Heart right ventricle (tissue), 16 donors: ENCODE measurements at regions not wholly inside any gene's neighbourhood (a gene's known extent, or its start where the extent isn't known, plus 50 kb on each side); places are given as distances from the start of the nearest gene placed in this dataset.
"Not testable (repeated sequence)": the region's sequence is repeated elsewhere in the genome, so short reads cannot be mapped to it uniquely, and the experiment has no call there.

Experiments used
- ATAC-seq, 8 donors: fragments of 200-7000 bp; cut with Tn5 transposase; one replicate each; pipeline ENCODE4 v1.9.1; 2020; ENCODE audit warnings: mild to moderate bottlenecking in 8 of 8, moderate library complexity in 8 of 8, moderate number of reproducible peaks in 1 of 8
- DNase-seq, 2 donors: peaks; one replicate each; pipeline ENCODE4 v3.0.0-alpha.2; 2020
- H3K27ac ChIP-seq, 10 donors: fragments of 200-600 bp; sonication (generic) in 2 of 10; one replicate each; pipeline versions ENCODE4 v1.5.0 to v1.8.0; 2020 to 2022; ENCODE audit warnings: mild to moderate bottlenecking in 3 of 10
- H3K27me3 ChIP-seq, 7 donors: fragments of 200-600 bp; one replicate each; pipeline ENCODE4 v1.8.0; 2021 to 2022; ENCODE audit warnings: mild to moderate bottlenecking in 2 of 7
- H3K36me3 ChIP-seq, 9 donors: fragments of 200-600 bp; sonication (generic) in 1 of 9; one replicate each; pipeline versions ENCODE4 v1.5.0 to v1.8.0; 2020 to 2022; ENCODE audit warnings: mild to moderate bottlenecking in 2 of 9
- H3K4me1 ChIP-seq, 9 donors: fragments of 200-600 bp; sonication (generic) in 1 of 9; one replicate each; pipeline versions ENCODE4 v1.5.0 to v1.8.0; 2020 to 2022; ENCODE audit warnings: mild to moderate bottlenecking in 4 of 9
- H3K4me3 ChIP-seq, 10 donors: fragments of 200-600 bp; sonication (generic) in 2 of 10; one replicate each; pipeline versions ENCODE4 v1.5.0 to v1.8.0; 2020 to 2022; ENCODE audit warnings: mild to moderate bottlenecking in 7 of 10, moderate library complexity in 2 of 10
- H3K9me3 ChIP-seq, 11 donors: fragments of 200-600 bp in 10 of 11; sonication (generic) in 2 of 11; one replicate each; pipeline versions ENCODE4 v1.5.0 to v1.8.0; 2013 to 2022; ENCODE audit warnings: mild to moderate bottlenecking in 2 of 11, control low read depth in 1 of 11, moderate library complexity in 1 of 11
- CTCF ChIP-seq, 9 donors: fragments of 200-600 bp; sonication (generic) in 2 of 9; IDR thresholded peaks; one replicate each; pipeline versions ENCODE4 v1.5.0 to v1.8.0; 2021 to 2022; ENCODE audit warnings: antibody characterized with exemption in 9 of 9, mild to moderate bottlenecking in 5 of 9, moderate library complexity in 1 of 9
- WGBS, 2 donors: extraction: QIAGEN DNeasy Blood & Tissue Kit; methylation state at CpG; one replicate each; pipeline ENCODE4 v1.1.7; 2013; ENCODE audit warnings: inconsistent platforms in 1 of 2; 5-methylcytosine and 5-hydroxymethylcytosine counted together
- intact Hi-C, 10 donors: fragments of 100-400 bp; cut with DNase I; formaldehyde crosslinking; loops; one replicate each; pipeline versions ENCODE4 v1.11.1 to v1.14.2; 2022
- donor health status: Arrhythmogenic right ventricular cardiomyopathy.
- donor health status: ischemic (EF 13 %, LVEDD 7.1; RV severe dilation, severe dysfunction).
- donor health status: healthy with polysubstance abuse.
- donor health status: DM: no; HTN: yes; CAD: no.
- donor health status: DM: no; HTN: no; CAD: no.
- donor health status: ischemic (EF 25% LVEDD 6.9; RV normal size, moderate dysfunction).
- donor health status: ischemic (EF 25% LVEDD 5.7; RV mildly dilated, moderate dysfunction).
- donor health status: healthy.
- donor health status: DM: yes; HTN: yes; CAD: no.
- donor health status: Ischemic cardiomyopathy.
- donor health status: ischemic (EF 35%, LVEDD 5.7; RV mildly dilated, moderate dysfunction).
- donor health status: nonischemic (EF 11% LVEDD 7.7; RV severe dilation, severe dysfunction).
- donor health status: DM: yes; HTN: yes; CAD: no.
- donor health status: PGD.
- donor health status: ischemic (EF 29% LVEDD 5.4; RV normal size, mild dysfunction).
- donor health status: nonischemic (EF 23%, LVEDD 6.1; RV moderate dilation, normal function).

- H3K36me3 ChIP-seq, result no peaks in the 10 kb centered on the region
- peak in 1 of 8 donors; percentile 55 for ATAC-seq
- intact Hi-C loops, result no loop called here
- no peak for TF ChIP-seq CTCF (IDR thresholded peaks at IDR 0.05)
- H3K27me3 ChIP-seq, result peaks cover 0 to 8% (median 0%) of the 10 kb centered on the region in 7 donors
- no peak for DNase-seq
- no peaks in the 10 kb centered on the region for H3K9me3 ChIP-seq
- H3K4me1 ChIP-seq, result no peaks in the 10 kb centered on the region
- no peak overlapping the region for H3K27ac ChIP-seq
- 87 to 93% methylated on average over 29 of the region's 29 CpGs for WGBS, 2 donors
- H3K4me3 ChIP-seq, result no peak overlapping the region
Measured at GRCh38 chr6:168995526-168996355, 257.9 kb downstream of the THBS2 start.

- Histone ChIP-seq H3K27ac (no peak overlapping the region), H3K27me3 (peaks cover 0 to under 1% (median 0%) of the 10 kb centered on the region in 7 donors), H3K9me3 (no peaks in the 10 kb centered on the region), H3K4me1 (no peaks in the 10 kb centered on the region), H3K36me3 (no peaks in the 10 kb centered on the region), H3K4me3 (no peak overlapping the region)
- intact Hi-C loops, result no loop called here
- ATAC-seq, result no peak
- WGBS, 2 donors, result 82 to 85% methylated on average over 5 of the region's 5 CpGs
- no peak for DNase-seq
- TF ChIP-seq CTCF (IDR thresholded peaks at IDR 0.05), result no peak
Measured at GRCh38 chr6:168994956-168995355, 258.7 kb downstream of the THBS2 start.

- Histone ChIP-seq H3K9me3 (no peaks in the 10 kb centered on the region), H3K27ac (no peak overlapping the region), H3K4me3 (no peak overlapping the region), H3K27me3 (no peaks in the 10 kb centered on the region), H3K36me3 (no peaks in the 10 kb centered on the region), H3K4me1 (peaks cover 0 to 4% (median 0%) of the 10 kb centered on the region in 9 donors)
- 72 to 74% methylated on average over 11 of the region's 11 CpGs for whole genome bisulfite sequencing, 2 donors
- no peak for ATAC-seq
- intact Hi-C loops, result no loop called here
- TF ChIP-seq CTCF (IDR thresholded peaks at IDR 0.05), result no peak
- no peak for DNase-seq
Measured at GRCh38 chr6:168992446-168993144, 261.1 kb downstream of the THBS2 start.

GRCh38 chr6:168991695-168992094, 262.0 kb downstream of the THBS2 start:
- H3K4me1 ChIP-seq, H3K36me3 ChIP-seq, ATAC-seq, H3K27me3 ChIP-seq, DNase-seq, H3K9me3 ChIP-seq, H3K27ac ChIP-seq, intact Hi-C loops, H3K4me3 ChIP-seq: not testable (repeated sequence)
- 92 to 93% methylated on average over 17 of the region's 17 CpGs for WGBS, 2 donors
